HAP-1 (cell line): ENCODE measurements at regions not wholly inside any gene's neighbourhood (a gene's known extent, or its start where the extent isn't known, plus 50 kb on each side); places are given as distances from the start of the nearest gene placed in this dataset.

Source experiments
- DNase-seq, 2 experiments: peaks; one replicate each; pipeline ENCODE4 v3.0.0-alpha.2; 2016 to 2020; ENCODE audit warnings: low spot score in 2 of 2
- H3K27me3 ChIP-seq: fragments of 250-450 bp; sonication (Bioruptor Pico); 2 replicates; pipeline ENCODE4 v1.5.1; 2020; ENCODE audit warnings: low read depth, mild to moderate bottlenecking, moderate library complexity
- H3K36me3 ChIP-seq: fragments of 250-450 bp; sonication (Bioruptor Pico); replicated peaks from 2 replicates; pipeline ENCODE4 v1.5.1; 2020; ENCODE audit warnings: mild to moderate bottlenecking
- H3K4me1 ChIP-seq: fragments of 250-450 bp; sonication (Bioruptor Pico); 2 replicates; pipeline ENCODE4 v1.5.1; 2020; ENCODE audit warnings: mild to moderate bottlenecking
- H3K4me3 ChIP-seq: fragments of 250-450 bp; sonication (Bioruptor Pico); 2 replicates; pipeline ENCODE4 v1.5.1; 2020; ENCODE audit warnings: mild to moderate bottlenecking, moderate library complexity
- H3K9me3 ChIP-seq: fragments of 250-450 bp; sonication (Bioruptor Pico); 2 replicates; pipeline ENCODE4 v1.5.1; 2020; ENCODE audit warnings: mild to moderate bottlenecking, moderate library complexity
- in situ Hi-C: fragments of 300-500 bp; cut with MboI; formaldehyde crosslinking; loops from 3 replicates; pipeline ENCODE4 v1.14.3; 2020; ENCODE audit warnings: low sequenced_read_pairs, inconsistent platforms, mixed read lengths

DNA sequence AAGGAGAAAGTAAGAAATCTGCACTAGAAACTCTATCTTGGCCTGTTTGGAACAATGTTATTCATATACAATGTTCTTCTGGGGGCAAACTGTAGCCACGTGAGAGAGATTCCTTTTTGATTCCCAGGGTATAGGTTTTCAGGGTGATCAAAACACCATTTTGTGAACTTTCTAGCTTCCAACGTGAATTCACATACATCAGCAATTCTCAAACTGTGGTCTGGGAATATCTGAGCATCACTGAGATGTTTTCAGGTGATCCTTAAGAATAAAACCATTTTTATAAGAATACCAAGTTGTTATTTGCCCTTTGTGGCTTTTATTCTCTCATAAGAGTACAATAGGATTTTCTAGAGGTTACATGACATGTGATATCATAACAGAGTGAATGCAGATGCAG lies 66.9 kb upstream of the ATP1A1 start:
- in situ Hi-C loops = no loop called here

DNA sequence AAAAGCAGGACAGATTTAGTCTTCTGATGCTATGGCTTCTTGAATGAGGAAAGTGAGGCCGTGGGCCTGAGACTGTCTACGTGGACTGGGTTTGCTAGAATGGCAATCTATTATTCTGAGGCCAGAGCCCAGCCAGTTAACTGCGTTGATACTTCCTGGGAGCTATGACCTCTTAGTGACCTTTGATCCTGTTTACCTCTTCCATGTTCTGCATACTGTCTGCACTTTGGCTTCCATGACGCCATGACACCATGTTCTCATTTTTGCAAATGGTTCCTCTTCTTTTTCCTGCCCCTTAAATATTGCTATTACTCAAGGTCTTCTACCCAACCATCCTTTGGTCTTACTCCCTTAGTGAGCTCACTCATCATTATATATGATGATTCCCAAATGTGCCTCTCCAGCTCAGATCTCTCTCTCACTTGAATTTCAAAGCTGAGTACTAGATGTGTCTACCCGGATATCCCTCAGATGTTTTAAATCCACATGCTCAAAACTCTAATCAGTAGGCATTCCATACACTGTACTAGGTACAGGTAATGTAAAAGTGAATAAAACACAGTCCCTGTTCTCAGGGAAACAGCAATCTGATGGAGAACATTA lies 66.1 kb upstream of the ATP1A1 start:
- in situ Hi-C loops = no loop called here
- no peaks in the 10 kb centered on the region for H3K9me3 ChIP-seq
- H3K27me3 ChIP-seq = no peaks in the 10 kb centered on the region
- no peaks in the 10 kb centered on the region for H3K36me3 ChIP-seq
- no peaks in the 10 kb centered on the region for H3K4me1 ChIP-seq
- DNase-seq = no peak
- no peak overlapping the region for H3K4me3 ChIP-seq

More for the DNA sequence above, 66.9 kb upstream of the ATP1A1 start:
- Histone ChIP-seq H3K4me3 (no peak overlapping the region), H3K36me3 (no peaks in the 10 kb centered on the region), H3K4me1 (no peaks in the 10 kb centered on the region), H3K9me3 (no peaks in the 10 kb centered on the region), H3K27me3 (no peaks in the 10 kb centered on the region)
- DNase-seq = no peak

DNA sequence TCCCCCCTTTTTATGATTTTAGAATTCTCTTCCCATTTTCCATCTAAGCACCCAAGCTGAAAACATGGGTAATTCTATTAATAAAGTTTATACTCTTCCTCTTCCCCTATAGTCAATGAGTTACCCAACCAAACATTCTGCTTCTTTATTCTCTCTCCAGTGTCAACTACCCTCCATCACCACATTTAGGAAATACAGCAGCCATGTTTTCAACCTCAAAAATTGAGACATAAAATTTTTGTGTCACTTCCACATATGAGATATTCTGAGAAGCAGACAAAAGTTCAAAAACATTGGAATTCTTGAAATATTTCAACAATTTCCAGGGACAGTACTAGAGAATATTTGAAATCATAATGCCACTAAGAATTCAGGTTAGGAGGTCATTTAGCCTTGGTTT lies 64.8 kb upstream of the ATP1A1 start:
- H3K4me3 ChIP-seq = no peak overlapping the region
- in situ Hi-C loops = no loop called here
- no peaks in the 10 kb centered on the region for H3K9me3 ChIP-seq
- peaks cover 10% of the 10 kb centered on the region for H3K4me1 ChIP-seq
- H3K36me3 ChIP-seq = no peaks in the 10 kb centered on the region
- DNase-seq = no peak
- no peaks in the 10 kb centered on the region for H3K27me3 ChIP-seq

DNA sequence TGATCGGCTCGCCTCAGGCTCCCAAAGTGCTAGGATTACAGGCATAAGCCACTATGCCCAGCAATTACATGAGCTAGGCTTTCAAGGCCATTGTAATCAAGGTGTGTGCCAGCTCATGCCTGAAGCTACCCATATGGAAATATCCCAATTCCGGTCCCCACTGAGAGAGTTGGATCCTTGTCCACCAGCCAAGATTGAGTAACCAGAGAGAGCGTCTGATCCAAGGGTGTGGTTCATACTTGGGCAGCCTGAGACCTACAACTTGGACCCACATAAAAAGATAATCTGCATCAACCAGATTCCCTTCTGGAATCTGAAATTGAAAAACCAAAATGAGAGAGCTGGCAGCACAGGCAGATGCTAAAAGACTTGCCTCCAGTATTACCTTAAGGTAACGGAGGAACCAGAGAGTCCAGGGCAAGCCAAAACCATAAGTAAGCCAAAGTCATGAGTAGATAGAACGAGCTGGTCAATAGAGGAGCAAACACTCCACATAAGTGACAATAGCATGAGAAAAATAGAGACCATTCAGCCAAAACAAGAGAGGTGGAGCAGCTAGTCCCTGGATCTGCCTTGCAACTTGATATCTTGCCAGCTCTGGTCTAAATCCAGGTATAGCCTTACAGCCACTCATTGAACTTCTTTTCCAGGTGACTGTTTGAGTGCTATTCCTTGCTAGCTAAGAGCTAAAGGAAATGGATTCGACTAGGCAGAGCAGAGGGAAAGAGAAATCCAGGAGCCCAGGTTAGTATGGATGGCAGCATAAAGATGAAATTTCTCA lies 63.8 kb upstream of the ATP1A1 start:
- H3K4me3 ChIP-seq = no peak overlapping the region
- no peaks in the 10 kb centered on the region for H3K9me3 ChIP-seq
- H3K4me1 ChIP-seq = peaks cover 10% of the 10 kb centered on the region
- H3K27me3 ChIP-seq = no peaks in the 10 kb centered on the region
- DNase-seq = no peak
- no peaks in the 10 kb centered on the region for H3K36me3 ChIP-seq
- in situ Hi-C loops = no loop called here

DNA sequence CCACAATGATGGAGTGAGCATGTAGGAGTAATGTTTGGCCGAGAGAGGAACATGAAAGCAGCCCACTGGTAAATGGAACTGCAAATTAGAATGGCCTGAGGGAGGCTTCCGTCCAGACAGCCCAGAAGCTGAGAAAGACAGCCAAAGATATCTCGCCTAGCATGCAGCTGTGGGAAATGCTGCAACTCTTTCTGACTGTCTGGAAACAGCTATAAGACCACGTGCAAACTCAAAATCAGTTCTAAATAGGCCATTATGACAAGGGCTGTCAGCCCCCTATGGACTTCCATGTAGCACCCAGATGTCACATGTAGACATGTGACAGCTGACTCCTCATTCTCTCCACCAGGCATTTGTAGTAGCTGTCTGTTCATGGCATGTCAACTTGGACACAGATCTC lies 62.9 kb upstream of the ATP1A1 start:
- H3K4me3 ChIP-seq = no peak overlapping the region
- DNase-seq = no peak
- H3K36me3 ChIP-seq = no peaks in the 10 kb centered on the region
- H3K9me3 ChIP-seq = no peaks in the 10 kb centered on the region
- in situ Hi-C loops = no loop called here
- no peaks in the 10 kb centered on the region for H3K27me3 ChIP-seq
- H3K4me1 ChIP-seq = peaks cover 12% of the 10 kb centered on the region

DNA sequence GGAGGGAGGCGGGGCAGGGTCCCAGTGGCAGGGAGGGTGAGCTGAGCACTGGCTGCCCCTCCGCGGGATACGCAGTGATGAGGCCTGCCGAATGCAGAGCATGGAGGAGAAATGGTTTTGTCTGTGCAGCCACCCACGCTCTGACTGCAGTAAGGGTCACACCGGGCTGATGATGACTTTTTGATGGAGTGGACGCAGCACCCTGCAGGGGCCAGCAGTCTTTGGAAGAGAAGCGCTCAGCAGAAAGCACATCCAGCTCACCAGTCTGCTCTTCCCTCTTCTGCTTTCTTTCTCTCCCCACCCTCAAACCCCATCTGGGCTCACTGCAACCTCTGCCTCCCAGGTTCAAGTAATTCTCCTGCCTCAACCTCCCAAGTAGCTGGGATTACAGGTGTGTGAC lies 61.9 kb upstream of the ATP1A1 start:
- H3K9me3 ChIP-seq = no peaks in the 10 kb centered on the region
- no peaks in the 10 kb centered on the region for H3K27me3 ChIP-seq
- no peak for DNase-seq
- no peaks in the 10 kb centered on the region for H3K36me3 ChIP-seq
- peaks cover 15% of the 10 kb centered on the region for H3K4me1 ChIP-seq
- no peak overlapping the region for H3K4me3 ChIP-seq
- in situ Hi-C loops = no loop called here

DNA sequence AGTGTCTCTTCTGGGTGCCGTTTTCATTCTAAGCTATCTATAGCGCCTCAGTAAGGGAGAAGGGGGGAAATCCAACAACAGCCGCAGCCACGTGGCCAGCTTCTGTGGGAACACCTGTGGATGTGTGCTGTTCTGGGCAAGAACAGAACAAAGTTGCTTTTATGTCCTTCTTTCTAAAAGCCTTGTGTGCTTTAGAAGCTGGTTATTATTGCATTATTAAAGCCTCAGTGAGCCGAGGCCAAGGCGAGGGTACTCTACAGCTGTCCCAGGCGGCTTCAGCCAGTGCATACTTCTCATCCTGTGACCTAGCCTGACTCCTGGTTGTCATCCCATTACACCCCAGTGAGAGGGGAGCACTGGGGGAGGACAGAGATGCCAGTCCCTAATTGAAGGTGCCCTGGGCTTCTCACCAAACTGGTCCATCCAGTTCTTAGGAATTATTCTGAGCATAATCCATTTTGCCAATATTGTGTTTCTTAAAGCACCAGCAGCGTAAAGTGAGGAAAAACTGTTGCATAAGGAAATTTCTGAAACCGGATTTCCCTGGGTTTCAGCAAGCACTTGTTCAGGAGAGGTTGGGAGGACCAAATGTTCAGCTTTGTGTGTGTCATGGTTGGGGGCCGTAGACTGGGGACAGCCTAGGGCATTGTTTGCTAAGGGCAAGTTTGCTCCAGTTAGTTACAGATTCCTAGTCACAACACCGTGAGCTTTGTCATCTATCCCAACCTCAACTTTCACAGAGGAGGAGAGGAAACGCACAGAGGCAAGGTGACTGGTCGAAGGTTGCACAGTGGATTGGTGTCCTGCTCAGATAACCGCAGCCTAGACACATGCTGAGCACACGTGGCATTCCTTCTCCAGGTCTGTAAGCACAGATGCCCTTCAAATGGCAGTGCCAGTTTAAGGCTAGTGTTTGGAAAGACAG lies 61.0 kb upstream of the ATP1A1 start:
- no peaks in the 10 kb centered on the region for H3K27me3 ChIP-seq
- in situ Hi-C loops = no loop called here
- no peak overlapping the region for H3K4me3 ChIP-seq
- no peaks in the 10 kb centered on the region for H3K9me3 ChIP-seq
- peaks cover 15% of the 10 kb centered on the region for H3K4me1 ChIP-seq
- no peaks in the 10 kb centered on the region for H3K36me3 ChIP-seq
- no peak for DNase-seq

DNA sequence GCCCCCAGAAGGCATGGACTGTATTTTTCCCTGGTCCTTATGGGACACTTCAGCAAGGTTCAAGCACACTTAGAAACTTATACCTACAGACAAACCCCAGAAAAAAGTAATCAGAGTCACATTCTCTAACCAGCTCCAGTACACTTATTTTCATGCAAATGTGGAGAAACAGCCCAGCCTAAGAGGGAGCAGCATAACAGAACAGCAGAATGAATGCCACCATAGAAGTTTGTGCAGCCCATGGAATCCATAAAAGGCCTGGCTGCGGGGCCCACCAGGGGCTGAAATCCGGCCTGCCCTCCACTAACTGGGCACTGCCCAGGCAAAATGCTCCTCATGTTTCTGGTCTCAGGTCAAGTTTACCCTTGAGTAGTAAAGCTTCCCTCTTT lies 60.4 kb upstream of the ATP1A1 start:
- H3K4me1 ChIP-seq = peaks cover 15% of the 10 kb centered on the region
- no peaks in the 10 kb centered on the region for H3K9me3 ChIP-seq
- in situ Hi-C loops = no loop called here
- DNase-seq = peak; percentile 42 to 44
- H3K36me3 ChIP-seq = no peaks in the 10 kb centered on the region
- no peaks in the 10 kb centered on the region for H3K27me3 ChIP-seq
- no peak overlapping the region for H3K4me3 ChIP-seq

DNA sequence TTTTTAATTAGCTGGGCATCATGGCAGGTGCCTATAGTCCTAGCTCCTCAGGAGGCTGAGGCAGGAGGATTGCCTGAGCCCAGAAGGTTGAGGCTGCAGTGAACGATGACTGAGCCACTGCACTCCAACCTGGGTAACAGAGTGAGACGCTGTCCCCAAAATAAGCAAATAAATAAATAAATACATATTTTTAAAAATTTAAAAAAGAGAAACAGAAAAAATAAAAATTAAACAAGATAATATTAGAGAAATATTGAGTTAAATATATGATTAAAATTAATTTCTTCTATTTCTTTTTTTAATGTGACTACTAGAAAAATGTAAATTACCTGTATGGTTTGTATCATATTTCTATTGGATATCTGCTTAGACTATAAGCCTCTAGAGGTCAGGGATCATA lies 59.3 kb upstream of the ATP1A1 start:
- no peak overlapping the region for H3K4me3 ChIP-seq
- in situ Hi-C loops = no loop called here
- H3K4me1 ChIP-seq = peaks cover 20% of the 10 kb centered on the region
- H3K36me3 ChIP-seq = no peaks in the 10 kb centered on the region
- H3K9me3 ChIP-seq = no peaks in the 10 kb centered on the region
- no peaks in the 10 kb centered on the region for H3K27me3 ChIP-seq
- no peak for DNase-seq

DNA sequence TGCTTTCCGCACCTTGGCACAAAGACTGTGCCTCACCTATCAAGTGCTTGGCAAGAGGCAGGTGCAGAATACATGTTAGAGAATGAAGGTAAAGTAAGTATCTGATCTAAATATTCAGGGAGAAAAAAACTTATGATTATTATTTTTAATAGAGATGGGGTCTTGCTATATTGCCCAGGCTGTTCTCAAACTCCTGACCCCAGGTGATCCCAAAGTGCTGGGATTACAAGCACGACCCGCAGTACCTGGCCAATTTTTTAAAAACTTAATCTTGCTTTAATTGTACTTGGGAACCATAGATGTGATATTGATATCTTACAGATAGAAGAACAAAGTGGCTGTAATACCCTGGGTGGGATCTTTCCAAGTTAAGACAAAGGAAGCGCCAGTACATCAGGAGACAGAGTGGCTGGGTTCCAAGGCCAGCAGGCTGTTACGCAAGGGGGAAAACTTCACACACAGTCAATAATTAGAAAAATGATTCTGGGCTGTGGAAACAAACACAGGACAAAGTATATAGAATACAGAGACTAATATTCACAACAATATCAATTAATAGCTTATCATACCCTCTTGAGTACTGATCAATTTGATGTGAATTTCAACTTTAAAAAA lies 58.6 kb upstream of the ATP1A1 start:
- Histone ChIP-seq H3K9me3 (no peaks in the 10 kb centered on the region), H3K36me3 (no peaks in the 10 kb centered on the region), H3K4me1 (peaks cover 26% of the 10 kb centered on the region), H3K27me3 (no peaks in the 10 kb centered on the region), H3K4me3 (no peak overlapping the region)
- no peak for DNase-seq
- in situ Hi-C loops = no loop called here

DNA sequence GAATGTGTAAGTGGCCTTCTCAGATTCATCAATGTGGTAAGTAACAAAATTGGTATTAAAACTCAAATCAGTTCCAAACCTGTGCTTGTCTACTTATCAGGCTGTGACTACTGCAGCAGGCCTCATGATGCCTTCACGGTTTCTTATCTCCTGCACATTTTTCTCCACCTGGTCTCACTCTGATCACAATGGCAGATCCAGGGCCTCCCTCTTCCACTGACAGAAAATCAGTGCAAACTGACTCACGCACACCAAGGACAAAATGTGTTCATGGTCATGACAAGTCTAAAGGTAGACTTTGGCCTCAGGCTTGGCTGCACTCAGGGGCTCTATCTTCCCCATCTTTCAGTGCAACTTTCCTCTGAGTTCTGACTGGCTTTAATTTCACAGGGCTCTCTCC lies 56.7 kb upstream of the ATP1A1 start:
- in situ Hi-C loops = no loop called here
- H3K9me3 ChIP-seq = no peaks in the 10 kb centered on the region

DNA sequence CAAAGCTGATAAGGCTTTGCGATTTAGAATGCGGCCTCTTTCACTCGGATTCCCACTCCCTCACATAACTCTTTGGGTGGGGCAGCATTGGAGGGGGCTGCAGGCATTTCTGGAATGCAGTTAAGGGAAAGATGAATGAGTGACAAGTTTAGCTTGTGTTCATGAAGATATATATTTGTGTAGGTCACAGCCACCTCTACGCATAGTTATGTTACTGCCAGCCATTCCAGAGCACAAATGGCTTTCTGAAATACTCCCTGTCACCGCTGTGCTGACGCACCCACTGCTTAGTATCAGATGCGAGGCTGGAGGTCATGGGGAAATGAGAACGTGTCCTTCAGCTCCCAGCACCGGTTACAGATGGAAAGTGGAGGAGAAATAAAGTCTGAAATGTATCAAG lies 54.1 kb upstream of the ATP1A1 start:
- Histone ChIP-seq H3K9me3 (no peaks in the 10 kb centered on the region), H3K4me3 (no peak overlapping the region), H3K4me1 (peaks cover 16% of the 10 kb centered on the region), H3K27me3 (no peaks in the 10 kb centered on the region), H3K36me3 (no peaks in the 10 kb centered on the region)
- in situ Hi-C loops = no loop called here
- peak; percentile 30 to 39 for DNase-seq

More for the DNA sequence above, 56.7 kb upstream of the ATP1A1 start:
- Histone ChIP-seq H3K36me3 (no peaks in the 10 kb centered on the region), H3K27me3 (no peaks in the 10 kb centered on the region), H3K4me1 (peaks cover 26% of the 10 kb centered on the region), H3K4me3 (no peak overlapping the region)
- DNase-seq = no peak

DNA sequence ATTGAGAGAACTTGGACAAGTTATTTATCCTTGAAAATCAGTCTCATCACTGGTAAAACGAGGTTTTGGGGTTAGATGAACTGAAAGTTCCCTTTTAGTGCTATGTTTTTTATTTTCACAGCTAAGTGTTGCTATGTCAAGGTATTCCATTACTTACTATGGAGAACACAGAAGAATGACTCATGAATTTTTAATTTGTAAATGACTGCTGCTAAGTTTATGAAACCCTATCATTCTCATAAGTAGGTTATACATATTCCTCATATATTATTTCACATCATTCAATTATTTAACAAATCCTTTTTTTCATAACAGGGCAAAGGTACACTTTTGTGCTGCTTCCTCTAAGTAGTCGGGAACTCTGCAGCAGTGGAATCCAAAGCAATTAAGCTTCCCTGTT lies 52.2 kb upstream of the ATP1A1 start:
- in situ Hi-C loops = no loop called here
- no peaks in the 10 kb centered on the region for H3K9me3 ChIP-seq
- DNase-seq = no peak
- no peaks in the 10 kb centered on the region for H3K36me3 ChIP-seq
- H3K4me1 ChIP-seq = peaks cover 10% of the 10 kb centered on the region
- no peaks in the 10 kb centered on the region for H3K27me3 ChIP-seq
- H3K4me3 ChIP-seq = no peak overlapping the region
